GM23338 (cell line): ENCODE measurements at regions not wholly inside any gene's neighbourhood (a gene's known extent, or its start where the extent isn't known, plus 50 kb on each side); places are given as distances from the start of the nearest gene placed in this dataset.
A peak's percentile ranks its signal among the peaks of the same experiment; 100 is the strongest.

Experiments used
- ATAC-seq: fragments of 200-7000 bp; cut with Tn5 transposase; 3 replicates; pipeline ENCODE4 v1.9.1; 2020
- DNase-seq: peaks from one replicate; pipeline ENCODE4 v3.0.0-alpha.2; 2015; ENCODE audit warnings: low spot score
- H2AFZ ChIP-seq: fragments of 200-600 bp; sonication (generic); 2 replicates; pipeline ENCODE4 v1.8.0; 2016; ENCODE audit warnings: antibody characterized with exemption, mild to moderate bottlenecking, moderate library complexity
- H3F3A ChIP-seq: fragments of 200-600 bp; sonication (generic); replicated peaks from 2 replicates; pipeline ENCODE4 v1.8.0; 2017; ENCODE audit warnings: antibody characterized with exemption, mixed run types, low read depth
- H3K27ac ChIP-seq: fragments of 200-600 bp; sonication (generic); 2 replicates; pipeline ENCODE4 v1.6.1; 2016; ENCODE audit warnings: low read depth
- H3K27me3 ChIP-seq: fragments of 200-600 bp; sonication (generic); 2 replicates; pipeline ENCODE4 v1.8.0; 2016; ENCODE audit warnings: mild to moderate bottlenecking, mixed run types, moderate library complexity; ENCODE audit not compliant: insufficient read depth
- H3K36me3 ChIP-seq: fragments of 200-600 bp; sonication (generic); 2 replicates; pipeline ENCODE4 v1.8.0; 2016; ENCODE audit warnings: mild to moderate bottlenecking; ENCODE audit not compliant: insufficient read depth
- H3K4me1 ChIP-seq: fragments of 200-600 bp; sonication (generic); 2 replicates; pipeline ENCODE4 v1.8.0; 2016; ENCODE audit warnings: mild to moderate bottlenecking, moderate library complexity; ENCODE audit not compliant: insufficient read depth
- H3K4me2 ChIP-seq: fragments of 200-600 bp; sonication (generic); 2 replicates; pipeline ENCODE4 v1.7.1; 2017; ENCODE audit warnings: mixed run types
- H3K4me3 ChIP-seq: fragments of 200-600 bp; sonication (generic); 2 replicates; pipeline ENCODE4 v1.6.1; 2016; ENCODE audit warnings: mixed run types
- H3K79me2 ChIP-seq: fragments of 200-600 bp; sonication (generic); replicated peaks from 2 replicates; pipeline ENCODE4 v1.8.0; 2017; ENCODE audit warnings: mild to moderate bottlenecking; ENCODE audit not compliant: insufficient read depth
- H3K9me2 ChIP-seq: fragments of 200-600 bp; sonication (generic); 2 replicates; pipeline ENCODE4 v1.8.0; 2017; ENCODE audit not compliant: insufficient read depth
- H4K20me1 ChIP-seq: fragments of 200-600 bp; sonication (generic); replicated peaks from 2 replicates; pipeline ENCODE4 v1.8.0; 2017; ENCODE audit warnings: mild to moderate bottlenecking; ENCODE audit not compliant: insufficient read depth
- H3K27ac Mint-ChIP-seq: 2 replicates; pipeline ENCODE4 v1.8.0; 2020; ENCODE audit warnings: inconsistent platforms, mild to moderate bottlenecking, moderate library complexity, mixed read lengths
- H3K27me3 Mint-ChIP-seq: 3 replicates; pipeline ENCODE4 v1.8.0; 2022; ENCODE audit warnings: low read depth, mild to moderate bottlenecking, moderate library complexity, mixed read lengths, inconsistent platforms; ENCODE audit not compliant: insufficient read depth, poor library complexity
- H3K36me3 Mint-ChIP-seq: 3 replicates; pipeline ENCODE4 v1.8.0; 2021; ENCODE audit warnings: low read depth, mild to moderate bottlenecking, inconsistent platforms, moderate library complexity, mixed read lengths
- H3K4me1 Mint-ChIP-seq: 3 replicates; pipeline ENCODE4 v1.8.0; 2020; ENCODE audit warnings: mild to moderate bottlenecking, inconsistent platforms, mixed read lengths
- H3K4me3 Mint-ChIP-seq: 3 replicates; pipeline ENCODE4 v1.8.0; 2021; ENCODE audit warnings: moderate library complexity, mild to moderate bottlenecking, inconsistent platforms, mixed read lengths
- H3K9me3 Mint-ChIP-seq: 3 replicates; pipeline ENCODE4 v1.8.0; 2020; ENCODE audit warnings: moderate library complexity, mild to moderate bottlenecking, inconsistent platforms, mixed read lengths
- ETS1 ChIP-seq: IDR thresholded peaks from 2 replicates; pipeline ENCODE4 v1.6.1; 2016; ENCODE audit warnings: antibody characterized with exemption
- EZH2 ChIP-seq: fragments of 200-600 bp; sonication (generic); IDR thresholded peaks from one replicate; pipeline ENCODE4 v1.8.0; 2017; ENCODE audit warnings: antibody characterized with exemption, mild to moderate bottlenecking, low read depth; ENCODE audit not compliant: unreplicated experiment
- EZH2phosphoT487 ChIP-seq: fragments of 200-600 bp; sonication (generic); IDR thresholded peaks from one replicate; pipeline ENCODE4 v1.8.1; 2018; ENCODE audit warnings: antibody characterized with exemption; ENCODE audit not compliant: unreplicated experiment
- JUNB ChIP-seq: IDR thresholded peaks from one replicate; pipeline ENCODE4 v1.6.1; 2016; ENCODE audit warnings: antibody characterized with exemption; ENCODE audit not compliant: unreplicated experiment
- ZNF462 ChIP-seq: fragments of 250-450 bp; sonication (Bioruptor Pico); IDR thresholded peaks from 2 replicates; pipeline ENCODE4 v1.5.0; 2020; ENCODE audit warnings: mild to moderate bottlenecking, moderate library complexity
- TF ChIP-seq, protein P1 (sequence below), 2 experiments: fragments of 200-600 bp in 1 of 2; sonication (generic) in 1 of 2; conservative IDR thresholded peaks; 2 replicates each; pipeline versions ENCODE4 v1.5.1 to v1.6.1; 2016 to 2017; ENCODE audit warnings: antibody characterized with exemption in 2 of 2, low read depth in 2 of 2, mild to moderate bottlenecking in 2 of 2, moderate library complexity in 1 of 2

GRCh38 chr7:24073651-24074420 is 210.2 kb upstream of the NPY start:
- H4K20me1 ChIP-seq: no peaks in the 10 kb centered on the region
- no peaks in the 10 kb centered on the region for H3F3A ChIP-seq
- no peaks in the 10 kb centered on the region for H3K9me3 Mint-ChIP-seq
- H3K4me3 Mint-ChIP-seq: no peak overlapping the region
- no peaks in the 10 kb centered on the region for H3K27me3 ChIP-seq
- no peaks in the 10 kb centered on the region for H3K4me1 Mint-ChIP-seq
- no peak overlapping the region for H3K27ac Mint-ChIP-seq
- no peaks in the 10 kb centered on the region for H3K79me2 ChIP-seq
- H3K9me2 ChIP-seq: no peaks in the 10 kb centered on the region
- no peaks in the 10 kb centered on the region for H3K36me3 Mint-ChIP-seq
- DNase-seq (no peak), ATAC-seq (no peak)
- peaks cover 3% of the 10 kb centered on the region for H3K27me3 Mint-ChIP-seq
- no peak overlapping the region for H3K4me2 ChIP-seq
- H3K36me3 ChIP-seq: no peaks in the 10 kb centered on the region
- TF ChIP-seq JUNB (no peak), ETS1 (no peak), ZNF462 (CRISPR knock-in tag) (no peak), EZH2 (no peak), EZH2phosphoT487 (no peak)
- TF ChIP-seq, protein P1, sequence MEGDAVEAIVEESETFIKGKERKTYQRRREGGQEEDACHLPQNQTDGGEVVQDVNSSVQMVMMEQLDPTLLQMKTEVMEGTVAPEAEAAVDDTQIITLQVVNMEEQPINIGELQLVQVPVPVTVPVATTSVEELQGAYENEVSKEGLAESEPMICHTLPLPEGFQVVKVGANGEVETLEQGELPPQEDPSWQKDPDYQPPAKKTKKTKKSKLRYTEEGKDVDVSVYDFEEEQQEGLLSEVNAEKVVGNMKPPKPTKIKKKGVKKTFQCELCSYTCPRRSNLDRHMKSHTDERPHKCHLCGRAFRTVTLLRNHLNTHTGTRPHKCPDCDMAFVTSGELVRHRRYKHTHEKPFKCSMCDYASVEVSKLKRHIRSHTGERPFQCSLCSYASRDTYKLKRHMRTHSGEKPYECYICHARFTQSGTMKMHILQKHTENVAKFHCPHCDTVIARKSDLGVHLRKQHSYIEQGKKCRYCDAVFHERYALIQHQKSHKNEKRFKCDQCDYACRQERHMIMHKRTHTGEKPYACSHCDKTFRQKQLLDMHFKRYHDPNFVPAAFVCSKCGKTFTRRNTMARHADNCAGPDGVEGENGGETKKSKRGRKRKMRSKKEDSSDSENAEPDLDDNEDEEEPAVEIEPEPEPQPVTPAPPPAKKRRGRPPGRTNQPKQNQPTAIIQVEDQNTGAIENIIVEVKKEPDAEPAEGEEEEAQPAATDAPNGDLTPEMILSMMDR (conservative IDR thresholded peaks at IDR 0.05; ENCODE audit: low read depth in 2 of 2): no peak
- H3K4me1 ChIP-seq: no peaks in the 10 kb centered on the region
- no peak overlapping the region for H3K4me3 ChIP-seq
- H2AFZ ChIP-seq: peak overlapping the region; percentile 52
- no peak overlapping the region for H3K27ac ChIP-seq
